ENCODE measurements at regions not wholly inside any gene's neighbourhood (a gene's known extent, or its start where the extent isn't known, plus 50 kb on each side); places are given as distances from the start of the nearest gene placed in this dataset.

DNA sequence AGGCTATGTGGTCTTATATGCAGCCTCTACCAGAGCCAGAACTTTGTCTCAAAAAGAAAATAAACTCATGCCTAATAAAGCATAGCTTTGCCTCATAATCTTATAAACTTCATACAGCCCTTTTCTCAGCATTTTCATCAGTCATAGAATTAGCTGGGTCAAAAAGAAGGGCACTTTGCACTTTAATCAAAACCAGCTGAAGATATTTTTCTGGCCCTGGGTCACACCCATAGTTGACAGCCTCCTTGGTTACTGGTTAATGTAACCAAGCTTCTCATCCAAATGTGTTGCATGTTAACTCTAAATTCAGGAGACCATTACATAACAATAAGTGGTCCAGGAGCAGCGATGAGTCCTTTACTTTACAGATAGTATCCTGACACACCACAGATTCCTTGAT, 558.2 kb downstream of the FLRT2 start:
- Histone ChIP-seq H3K27ac (ENCODE audit: low read length) (no peak overlapping the region), H3K27me3 (ENCODE audit: control insufficient read depth, insufficient read depth, low read length) (no peaks in the 10 kb centered on the region), H3K36me3 (ENCODE audit: control insufficient read depth, insufficient read depth, low read length) (no peaks in the 10 kb centered on the region), H3K9me3 (ENCODE audit: control insufficient read depth, insufficient read depth, low read depth, low read length) (no peaks in the 10 kb centered on the region), H3K4me1 (ENCODE audit: control insufficient read depth, insufficient read depth, low read length) (no peaks in the 10 kb centered on the region), H3K4me3 (ENCODE audit: low read depth in 2 of 2, low read length in 2 of 2) (no peak overlapping the region)
- in situ Hi-C loops (cut with HindIII; ENCODE audit: low pct_unique_long_range_greater_than_20kb, low sequenced_read_pairs) (no loop called here), intact Hi-C loops (cut with micrococcal nuclease; ENCODE audit: unreplicated experiment) (no loop called here)
- TF ChIP-seq TCF7L2 (IDR thresholded peaks at IDR 0.05; ENCODE audit: low read depth, low read length) (no peak), CTCF (IDR thresholded peaks at IDR 0.05) (no peak), SIN3A (IDR thresholded peaks at IDR 0.05; ENCODE audit: borderline replicate concordance, insufficient read depth, low read depth, low read length) (no peak), POLR2AphosphoS5 (IDR thresholded peaks at IDR 0.05; ENCODE audit: low read depth, low read length) (no peak)
- TF ChIP-seq, protein P1, sequence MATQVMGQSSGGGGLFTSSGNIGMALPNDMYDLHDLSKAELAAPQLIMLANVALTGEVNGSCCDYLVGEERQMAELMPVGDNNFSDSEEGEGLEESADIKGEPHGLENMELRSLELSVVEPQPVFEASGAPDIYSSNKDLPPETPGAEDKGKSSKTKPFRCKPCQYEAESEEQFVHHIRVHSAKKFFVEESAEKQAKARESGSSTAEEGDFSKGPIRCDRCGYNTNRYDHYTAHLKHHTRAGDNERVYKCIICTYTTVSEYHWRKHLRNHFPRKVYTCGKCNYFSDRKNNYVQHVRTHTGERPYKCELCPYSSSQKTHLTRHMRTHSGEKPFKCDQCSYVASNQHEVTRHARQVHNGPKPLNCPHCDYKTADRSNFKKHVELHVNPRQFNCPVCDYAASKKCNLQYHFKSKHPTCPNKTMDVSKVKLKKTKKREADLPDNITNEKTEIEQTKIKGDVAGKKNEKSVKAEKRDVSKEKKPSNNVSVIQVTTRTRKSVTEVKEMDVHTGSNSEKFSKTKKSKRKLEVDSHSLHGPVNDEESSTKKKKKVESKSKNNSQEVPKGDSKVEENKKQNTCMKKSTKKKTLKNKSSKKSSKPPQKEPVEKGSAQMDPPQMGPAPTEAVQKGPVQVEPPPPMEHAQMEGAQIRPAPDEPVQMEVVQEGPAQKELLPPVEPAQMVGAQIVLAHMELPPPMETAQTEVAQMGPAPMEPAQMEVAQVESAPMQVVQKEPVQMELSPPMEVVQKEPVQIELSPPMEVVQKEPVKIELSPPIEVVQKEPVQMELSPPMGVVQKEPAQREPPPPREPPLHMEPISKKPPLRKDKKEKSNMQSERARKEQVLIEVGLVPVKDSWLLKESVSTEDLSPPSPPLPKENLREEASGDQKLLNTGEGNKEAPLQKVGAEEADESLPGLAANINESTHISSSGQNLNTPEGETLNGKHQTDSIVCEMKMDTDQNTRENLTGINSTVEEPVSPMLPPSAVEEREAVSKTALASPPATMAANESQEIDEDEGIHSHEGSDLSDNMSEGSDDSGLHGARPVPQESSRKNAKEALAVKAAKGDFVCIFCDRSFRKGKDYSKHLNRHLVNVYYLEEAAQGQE (IDR thresholded peaks at IDR 0.05; ENCODE audit: insufficient read depth in 1 of 2, low read depth in 2 of 2, low read length in 1 of 2), result no peak
- no TSS peak for BruUV-seq (replicated peaks)
- DNase-seq (ENCODE audit: low read depth, low spot score) (no peak), ATAC-seq (no peak)
- POLR2A ChIA-PET, result no interaction called here
- CTCF ChIA-PET, result no interaction called here

DNA sequence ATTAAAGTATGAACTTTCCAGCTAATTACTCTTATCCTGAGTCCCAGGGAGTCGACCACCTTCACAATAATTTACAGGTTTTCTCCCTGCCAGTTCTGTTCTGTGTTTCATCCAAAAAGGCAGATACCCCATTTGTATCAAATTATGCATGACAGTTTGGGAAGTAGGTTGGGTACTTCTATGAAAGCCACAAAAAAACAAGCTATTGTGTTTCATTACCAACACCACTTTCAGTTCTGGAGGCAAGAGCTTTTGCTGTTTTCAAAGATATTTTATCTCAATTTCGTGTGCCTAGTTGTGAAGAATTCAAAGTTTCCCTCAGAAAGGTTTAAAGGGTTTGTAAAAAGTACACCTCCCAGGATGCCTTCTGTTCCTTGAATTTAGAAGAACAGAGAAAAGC, 557.4 kb downstream of the FLRT2 start:
- ChIA-PET CTCF (no interaction called here), POLR2A (no interaction called here)
- BruUV-seq (replicated peaks), result no TSS peak
- TF ChIP-seq CTCF (IDR thresholded peaks at IDR 0.05), result no peak
- ATAC-seq (no peak), DNase-seq (ENCODE audit: low read depth, low spot score) (no peak)
- intact Hi-C loops (cut with micrococcal nuclease; ENCODE audit: unreplicated experiment), result no loop called here
- H3K27ac ChIP-seq (ENCODE audit: low read length), result no peak overlapping the region
- H3K9me3 ChIP-seq (ENCODE audit: control insufficient read depth, insufficient read depth, low read depth, low read length), result no peaks in the 10 kb centered on the region
- no peaks in the 10 kb centered on the region for H3K4me1 ChIP-seq (ENCODE audit: control insufficient read depth, insufficient read depth, low read length)
- no peaks in the 10 kb centered on the region for H3K27me3 ChIP-seq (ENCODE audit: control insufficient read depth, insufficient read depth, low read length)
- in situ Hi-C loops (cut with HindIII; ENCODE audit: low pct_unique_long_range_greater_than_20kb, low sequenced_read_pairs), result no loop called here
- no peaks in the 10 kb centered on the region for H3K36me3 ChIP-seq (ENCODE audit: control insufficient read depth, insufficient read depth, low read length)
- no peak overlapping the region for H3K4me3 ChIP-seq (ENCODE audit: low read depth in 2 of 2, low read length in 2 of 2)

DNA sequence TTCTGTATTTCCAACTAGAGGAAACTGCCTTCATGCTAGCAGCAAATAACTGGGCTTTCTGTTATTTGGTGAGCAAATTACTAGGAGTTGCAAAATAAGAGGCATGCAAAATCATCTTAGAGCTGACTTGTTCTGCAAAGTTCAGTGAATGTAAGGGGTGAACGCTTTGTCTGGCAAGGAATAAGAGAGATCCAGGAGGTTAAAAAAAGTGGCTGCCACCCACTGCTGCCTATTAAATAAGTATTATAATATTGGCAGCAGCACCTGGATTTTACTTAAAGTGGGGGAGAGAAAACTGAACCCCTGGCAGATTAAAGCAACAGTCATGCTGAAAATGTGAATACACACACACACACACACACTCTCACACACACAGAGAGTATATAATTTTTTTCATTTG, 557.0 kb downstream of the FLRT2 start:
- CTCF ChIA-PET, result no interaction called here

More for the DNA sequence above, 557.0 kb downstream of the FLRT2 start:
- in situ Hi-C loops (cut with HindIII; ENCODE audit: low pct_unique_long_range_greater_than_20kb, low sequenced_read_pairs) (no loop called here), intact Hi-C loops (cut with micrococcal nuclease; ENCODE audit: unreplicated experiment) (no loop called here)
- ATAC-seq, result no peak
- POLR2A ChIA-PET, result no interaction called here
- no TSS peak for BruUV-seq (replicated peaks)
- TF ChIP-seq TCF7L2 (IDR thresholded peaks at IDR 0.05; ENCODE audit: low read depth, low read length), result no peak
- no peak for TF ChIP-seq SIN3A (IDR thresholded peaks at IDR 0.05; ENCODE audit: borderline replicate concordance, insufficient read depth, low read depth, low read length)
- no peak for TF ChIP-seq CTCF (IDR thresholded peaks at IDR 0.05)
- TF ChIP-seq, protein P1 (IDR thresholded peaks at IDR 0.05; ENCODE audit: insufficient read depth in 1 of 2, low read depth in 2 of 2, low read length in 1 of 2), result no peak
- no peak for TF ChIP-seq POLR2AphosphoS5 (IDR thresholded peaks at IDR 0.05; ENCODE audit: low read depth, low read length)
- Histone ChIP-seq H3K27ac (ENCODE audit: low read length) (no peak overlapping the region), H3K4me3 (ENCODE audit: low read depth in 2 of 2, low read length in 2 of 2) (no peak overlapping the region), H3K36me3 (ENCODE audit: control insufficient read depth, insufficient read depth, low read length) (no peaks in the 10 kb centered on the region), H3K27me3 (ENCODE audit: control insufficient read depth, insufficient read depth, low read length) (no peaks in the 10 kb centered on the region), H3K9me3 (ENCODE audit: control insufficient read depth, insufficient read depth, low read depth, low read length) (no peaks in the 10 kb centered on the region), H3K4me1 (ENCODE audit: control insufficient read depth, insufficient read depth, low read length) (no peaks in the 10 kb centered on the region)
- DNase-seq (ENCODE audit: low read depth, low spot score), result no peak

All from Panc1 (cell line).